Mononuclear cell (primary cell): ENCODE measurements at regions not wholly inside any gene's neighbourhood (a gene's known extent, or its start where the extent isn't known, plus 50 kb on each side); places are given as distances from the start of the nearest gene placed in this dataset.
"Not testable (repeated sequence)": the region's sequence is repeated elsewhere in the genome, so short reads cannot be mapped to it uniquely, and the experiment has no call there.

Experiments used
- H3K27me3 ChIP-seq: 2 replicates; pipeline ENCODE4 v1.6.0; 2011; ENCODE audit warnings: low read length, control low read depth; ENCODE audit not compliant: insufficient read depth
- H3K4me1 ChIP-seq: 2 replicates; pipeline ENCODE4 v1.5.1; 2011; ENCODE audit warnings: mild to moderate bottlenecking, low read length, control low read depth; ENCODE audit not compliant: insufficient read depth
- H3K4me3 ChIP-seq: 2 replicates; pipeline ENCODE4 v1.5.1; 2011; ENCODE audit warnings: mild to moderate bottlenecking, low read length, moderate library complexity
- H3K9me3 ChIP-seq: 2 replicates; pipeline ENCODE4 v1.5.1; 2011; ENCODE audit warnings: low read depth, mild to moderate bottlenecking, control low read depth, low read length

DNA sequence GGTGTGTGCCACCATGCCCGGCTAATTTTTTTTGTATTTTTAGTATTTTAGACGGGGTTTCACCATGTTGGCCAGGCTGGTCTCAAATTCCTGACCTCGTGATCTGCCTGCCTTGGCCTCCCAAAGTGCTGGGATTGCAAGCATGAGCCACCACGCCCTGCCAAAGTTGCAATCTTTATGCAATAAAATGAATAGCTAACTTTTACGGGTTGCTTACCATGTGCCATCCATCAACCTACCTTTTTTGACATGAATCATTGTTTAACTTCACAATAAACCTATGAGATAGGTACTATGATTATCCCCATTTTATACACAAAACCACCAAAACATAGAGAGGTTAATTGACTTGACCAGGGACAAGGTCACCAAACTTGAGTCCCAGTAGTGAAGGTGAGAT lies 118.8 kb upstream of the HAND1 start:
- H3K27me3 ChIP-seq, H3K4me1 ChIP-seq, H3K4me3 ChIP-seq, H3K9me3 ChIP-seq: not testable (repeated sequence)

DNA sequence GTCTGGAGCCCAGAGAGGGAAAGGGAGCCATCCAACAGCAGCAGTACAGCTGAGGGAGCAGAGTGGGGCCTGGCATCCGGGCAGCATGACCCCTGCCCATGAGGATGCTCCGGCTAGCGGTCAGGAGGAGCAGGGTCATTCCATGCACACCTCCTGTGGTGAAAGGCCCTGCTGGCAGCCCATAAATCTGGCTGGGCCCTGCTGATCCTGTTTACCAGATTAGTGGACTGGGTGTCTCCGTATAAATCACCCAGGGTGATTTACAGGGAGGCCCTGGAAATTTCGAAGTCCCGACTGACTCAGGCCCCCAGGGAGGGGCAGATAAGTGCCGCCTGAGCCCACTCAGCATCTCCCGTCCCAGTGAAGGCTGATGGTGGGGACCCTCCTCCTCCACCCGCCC lies 117.6 kb upstream of the HAND1 start:
- Histone ChIP-seq H3K4me1 (no peaks in the 10 kb centered on the region), H3K4me3 (no peak overlapping the region), H3K9me3 (no peaks in the 10 kb centered on the region), H3K27me3 (no peaks in the 10 kb centered on the region)

DNA sequence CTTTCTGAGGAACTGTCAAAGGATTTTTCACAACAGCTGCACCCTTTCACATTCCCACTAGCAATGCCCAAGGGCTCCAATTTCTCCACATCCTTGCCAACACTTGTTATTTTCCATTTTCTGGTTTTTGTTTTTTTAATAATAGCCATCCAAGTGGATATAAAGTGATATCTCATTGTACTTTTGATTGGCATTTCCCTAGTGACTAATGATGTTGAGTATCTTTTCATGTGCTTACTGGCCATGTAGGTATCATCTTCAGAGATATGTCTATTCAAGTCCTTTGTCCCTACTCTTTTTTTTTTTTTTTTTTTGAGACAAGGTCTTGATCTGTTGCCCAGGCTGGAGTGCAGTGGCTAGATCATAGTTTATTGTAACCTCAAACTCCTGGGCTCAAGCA lies 115.8 kb upstream of the HAND1 start:
- H3K9me3 ChIP-seq, result no peaks in the 10 kb centered on the region
- H3K4me3 ChIP-seq, result no peak overlapping the region
- H3K4me1 ChIP-seq, result no peaks in the 10 kb centered on the region

GRCh38 chr5:154593071-154593470 lies 115.0 kb upstream of the HAND1 start:
- no peaks in the 10 kb centered on the region for H3K27me3 ChIP-seq
- H3K4me3 ChIP-seq, result no peak overlapping the region
- H3K9me3 ChIP-seq, result no peaks in the 10 kb centered on the region
- H3K4me1 ChIP-seq, result no peaks in the 10 kb centered on the region

More for the DNA sequence above, 115.8 kb upstream of the HAND1 start:
- H3K27me3 ChIP-seq, result no peaks in the 10 kb centered on the region

GRCh38 chr5:154590093-154590724 lies 112.2 kb upstream of the HAND1 start:
- Histone ChIP-seq H3K4me3 (no peak overlapping the region), H3K9me3 (no peaks in the 10 kb centered on the region), H3K27me3 (no peaks in the 10 kb centered on the region), H3K4me1 (no peaks in the 10 kb centered on the region)

- Histone ChIP-seq H3K27me3 (no peaks in the 10 kb centered on the region), H3K4me3 (no peak overlapping the region), H3K4me1 (no peaks in the 10 kb centered on the region), H3K9me3 (no peaks in the 10 kb centered on the region)
Observed at GRCh38 chr5:154589511-154589910, 111.5 kb upstream of the HAND1 start.

- H3K9me3 ChIP-seq, H3K4me1 ChIP-seq, H3K27me3 ChIP-seq, H3K4me3 ChIP-seq: not testable (repeated sequence)
Observed at GRCh38 chr5:154588833-154589425, 110.9 kb upstream of the HAND1 start.

DNA sequence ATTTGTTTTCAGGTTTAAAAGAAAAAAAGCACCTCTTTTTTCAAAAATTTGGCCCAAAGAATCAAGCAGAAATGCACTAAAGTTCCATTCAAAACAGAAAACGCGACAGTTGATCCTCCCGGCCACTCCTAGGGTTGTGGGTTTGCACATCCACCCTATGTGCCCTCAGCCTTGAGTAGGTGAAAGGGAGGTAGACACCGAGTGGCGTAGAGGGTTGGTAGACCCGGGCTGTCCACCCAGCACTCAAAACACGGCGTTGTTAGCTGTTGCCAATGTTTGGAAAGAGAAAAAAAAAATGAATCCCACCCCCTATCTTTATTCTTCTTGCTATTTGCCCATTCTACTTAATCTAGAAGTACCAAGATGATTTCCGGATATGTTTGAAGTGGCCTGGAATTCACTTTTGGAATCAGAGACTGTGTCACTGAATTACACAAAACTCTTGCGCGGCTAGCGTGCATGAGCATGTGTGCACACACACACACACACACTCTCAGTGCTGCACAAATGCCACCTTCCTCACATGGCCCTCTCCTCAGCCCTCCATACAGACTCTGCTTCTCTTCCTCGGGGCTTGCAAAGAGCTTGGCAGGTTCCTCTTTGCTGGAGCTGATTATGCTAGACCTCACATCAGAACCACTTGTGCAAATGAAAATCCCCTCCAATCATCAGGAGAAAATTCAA lies 110.2 kb upstream of the HAND1 start:
- Histone ChIP-seq H3K27me3 (no peaks in the 10 kb centered on the region), H3K9me3 (no peaks in the 10 kb centered on the region), H3K4me3 (no peak overlapping the region), H3K4me1 (no peaks in the 10 kb centered on the region)

GRCh38 chr5:154587123-154588026 lies 109.3 kb upstream of the HAND1 start:
- no peaks in the 10 kb centered on the region for H3K4me1 ChIP-seq

DNA sequence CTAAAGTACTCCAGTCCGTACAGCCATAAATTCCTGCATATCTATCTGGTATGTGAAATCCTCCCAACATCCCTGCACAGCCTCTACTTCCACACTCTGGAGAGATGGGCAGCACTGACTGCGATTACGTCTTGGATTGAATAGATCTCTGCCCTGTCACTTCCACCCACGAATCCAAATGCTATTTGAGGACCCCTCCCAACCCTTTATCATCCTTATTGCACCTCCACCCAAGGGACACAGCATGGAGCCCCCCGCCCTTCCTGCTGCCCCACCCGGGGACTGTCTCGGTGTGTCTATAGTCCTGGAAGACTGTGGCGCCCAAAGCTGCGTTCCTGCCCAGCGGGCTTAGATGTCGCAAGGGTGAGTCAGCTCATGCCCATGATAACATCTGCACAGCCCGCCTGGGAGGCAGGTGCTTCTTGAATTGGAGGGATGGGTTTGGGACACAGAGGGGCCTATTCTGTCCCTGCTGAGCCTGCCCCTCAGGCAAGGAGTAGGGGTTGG lies 105.7 kb upstream of the HAND1 start:
- no peak overlapping the region for H3K4me3 ChIP-seq
- H3K27me3 ChIP-seq, result no peaks in the 10 kb centered on the region
- H3K9me3 ChIP-seq, result no peaks in the 10 kb centered on the region
- H3K4me1 ChIP-seq, result no peaks in the 10 kb centered on the region

More at GRCh38 chr5:154587123-154588026, 109.3 kb upstream of the HAND1 start:
- no peak overlapping the region for H3K4me3 ChIP-seq
- H3K9me3 ChIP-seq, result no peaks in the 10 kb centered on the region
- H3K27me3 ChIP-seq, result no peaks in the 10 kb centered on the region

DNA sequence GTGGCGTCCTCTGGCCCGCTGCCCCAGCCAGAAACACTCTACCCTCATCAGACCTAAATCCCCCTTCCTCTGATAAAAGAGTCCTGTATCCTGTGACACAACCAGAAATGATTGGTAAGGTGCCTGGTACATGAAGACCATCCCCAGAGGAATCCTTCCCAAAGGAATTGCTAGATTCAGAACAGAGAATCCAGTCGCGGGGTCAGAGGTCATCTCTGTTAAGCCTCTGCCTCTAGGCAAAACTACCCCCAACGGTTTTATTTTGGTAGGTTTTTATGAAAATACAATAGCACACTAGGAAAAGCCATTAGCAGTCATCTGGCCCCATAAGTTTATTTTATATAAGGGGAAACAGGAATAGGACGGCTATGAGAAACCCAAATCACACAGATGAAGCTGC lies 102.4 kb upstream of the HAND1 start:
- Histone ChIP-seq H3K27me3 (peaks cover 3% of the 10 kb centered on the region), H3K4me1 (no peaks in the 10 kb centered on the region)

DNA sequence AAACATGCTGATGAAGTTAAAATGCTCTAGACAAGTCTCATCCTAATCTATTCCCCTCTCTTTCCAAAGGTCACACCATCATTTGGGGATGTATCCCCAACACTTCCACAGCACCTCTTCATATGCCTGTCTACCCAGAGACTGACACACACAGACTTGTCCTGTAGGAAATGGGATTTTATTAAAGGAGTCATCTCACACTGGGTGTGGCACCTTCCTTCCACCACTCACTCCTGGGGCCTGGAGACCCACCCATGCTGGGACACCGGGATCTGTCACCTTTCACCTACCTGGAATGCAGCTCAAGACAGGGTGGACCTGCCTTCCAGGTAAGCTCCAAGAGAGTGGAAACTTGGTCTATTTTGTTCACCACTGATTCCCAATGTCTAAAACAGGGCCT lies 99.4 kb upstream of the HAND1 start:
- H3K4me3 ChIP-seq, result no peak overlapping the region

More for the DNA sequence above, 102.4 kb upstream of the HAND1 start:
- no peak overlapping the region for H3K4me3 ChIP-seq
- H3K9me3 ChIP-seq, result no peaks in the 10 kb centered on the region

GRCh38 chr5:154576429-154576806 lies 98.4 kb upstream of the HAND1 start:
- Histone ChIP-seq H3K4me3 (no peak overlapping the region), H3K4me1 (no peaks in the 10 kb centered on the region), H3K27me3 (peaks cover 3% of the 10 kb centered on the region), H3K9me3 (no peaks in the 10 kb centered on the region)

More for the DNA sequence above, 99.4 kb upstream of the HAND1 start:
- Histone ChIP-seq H3K4me1 (no peaks in the 10 kb centered on the region), H3K27me3 (peaks cover 3% of the 10 kb centered on the region), H3K9me3 (no peaks in the 10 kb centered on the region)

DNA sequence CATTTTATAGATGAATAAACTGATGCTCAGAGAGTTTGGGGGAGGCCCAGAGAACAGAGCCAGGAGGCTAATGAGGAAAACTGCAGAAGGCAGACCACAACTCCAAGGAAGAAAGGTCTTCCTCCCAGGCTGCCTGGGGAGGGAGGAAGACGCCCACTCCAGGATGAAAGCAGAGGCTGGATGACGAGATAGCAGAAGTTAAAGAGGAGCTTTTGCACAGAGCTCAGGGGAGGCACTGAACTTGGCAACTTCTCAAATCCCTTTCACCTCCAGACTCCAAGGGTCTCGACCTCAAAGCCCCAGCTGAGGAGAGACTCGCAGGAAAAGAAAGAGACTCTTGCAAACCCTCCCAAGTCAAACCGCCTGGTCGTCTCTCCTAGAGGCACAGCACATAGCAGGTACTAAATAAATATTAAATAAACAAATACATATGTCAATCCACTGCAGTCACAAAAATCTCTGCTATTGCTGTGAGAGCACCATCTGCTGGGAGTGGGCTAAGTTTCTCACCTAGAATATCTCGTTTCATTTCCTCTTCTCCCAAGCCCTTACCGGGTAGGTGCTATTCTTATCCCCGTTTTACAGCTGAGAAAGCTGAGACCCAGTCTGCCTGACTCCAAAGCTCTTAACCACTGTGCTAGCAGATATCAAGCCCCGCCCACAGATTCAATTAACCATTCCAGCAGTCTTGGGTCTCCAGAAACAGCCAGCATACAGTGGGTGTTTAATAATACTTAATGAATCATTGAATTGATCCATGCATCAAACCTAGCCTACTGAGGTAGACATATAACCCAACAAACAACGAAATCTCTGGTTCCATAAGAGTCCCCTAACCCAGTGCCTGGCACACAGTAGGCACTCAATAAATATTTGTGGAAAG lies 97.8 kb upstream of the HAND1 start:
- H3K4me1 ChIP-seq, result no peaks in the 10 kb centered on the region
- H3K4me3 ChIP-seq, result no peak overlapping the region
- H3K9me3 ChIP-seq, result no peaks in the 10 kb centered on the region

More for the DNA sequence above, 97.8 kb upstream of the HAND1 start:
- H3K27me3 ChIP-seq, result peaks cover 3% of the 10 kb centered on the region
